Activated T-cell treated with anti-CD3 and anti-CD28 coated beads, Interleukin-2, amount 50 U/mL, for 24 hours (primary cell): ENCODE measurements at regions not wholly inside any gene's neighbourhood (a gene's known extent, or its start where the extent isn't known, plus 50 kb on each side); places are given as distances from the start of the nearest gene placed in this dataset.
"Not testable (repeated sequence)": the region's sequence is repeated elsewhere in the genome, so short reads cannot be mapped to it uniquely, and the experiment has no call there.

ENCODE experiments used
- DNase-seq: peaks from one replicate; pipeline ENCODE4 v3.0.0-alpha.2; 2020
- H3K27ac Mint-ChIP-seq: 2 replicates; pipeline ENCODE4 v1.8.0; 2020; ENCODE audit warnings: mild to moderate bottlenecking, mixed read lengths
- H3K27me3 Mint-ChIP-seq: 2 replicates; pipeline ENCODE4 v1.8.0; 2020; ENCODE audit warnings: mixed read lengths
- H3K36me3 Mint-ChIP-seq: 2 replicates; pipeline ENCODE4 v1.8.0; 2020; ENCODE audit warnings: low read depth, mixed read lengths
- H3K4me1 Mint-ChIP-seq: 2 replicates; pipeline ENCODE4 v1.8.0; 2020; ENCODE audit warnings: low read depth, mixed read lengths
- H3K4me3 Mint-ChIP-seq: 2 replicates; pipeline ENCODE4 v1.8.0; 2020; ENCODE audit warnings: mild to moderate bottlenecking, moderate library complexity, mixed read lengths
- H3K9me3 Mint-ChIP-seq: 2 replicates; pipeline ENCODE4 v1.8.0; 2020; ENCODE audit warnings: mixed read lengths

- Mint-ChIP-seq H3K27me3 (no peaks in the 10 kb centered on the region), H3K4me1 (no peaks in the 10 kb centered on the region), H3K27ac (no peak overlapping the region), H3K36me3 (no peaks in the 10 kb centered on the region), H3K4me3 (no peak overlapping the region), H3K9me3 (peaks cover 7% of the 10 kb centered on the region)
- no peak for DNase-seq
Observed at GRCh38 chr9:65400886-65401285, 115.9 kb upstream of the FOXD4L5 start.

GRCh38 chr9:65397763-65398719 lies 113.0 kb upstream of the FOXD4L5 start:
- H3K27me3 Mint-ChIP-seq, H3K36me3 Mint-ChIP-seq, DNase-seq, H3K4me1 Mint-ChIP-seq, H3K4me3 Mint-ChIP-seq, H3K27ac Mint-ChIP-seq, H3K9me3 Mint-ChIP-seq: not testable (repeated sequence)

GRCh38 chr9:65397226-65397625 lies 112.2 kb upstream of the FOXD4L5 start:
- H3K27ac Mint-ChIP-seq, H3K36me3 Mint-ChIP-seq, H3K9me3 Mint-ChIP-seq, DNase-seq, H3K27me3 Mint-ChIP-seq, H3K4me3 Mint-ChIP-seq, H3K4me1 Mint-ChIP-seq: not testable (repeated sequence)

- not testable (repeated sequence) for H3K36me3 Mint-ChIP-seq, H3K4me1 Mint-ChIP-seq, H3K9me3 Mint-ChIP-seq, H3K27me3 Mint-ChIP-seq, DNase-seq, H3K4me3 Mint-ChIP-seq, H3K27ac Mint-ChIP-seq
Observed at GRCh38 chr9:65396601-65397000, 111.6 kb upstream of the FOXD4L5 start.

GRCh38 chr9:65395789-65396188 lies 110.8 kb upstream of the FOXD4L5 start:
- not testable (repeated sequence) for H3K4me1 Mint-ChIP-seq, H3K27ac Mint-ChIP-seq, DNase-seq, H3K36me3 Mint-ChIP-seq, H3K27me3 Mint-ChIP-seq, H3K4me3 Mint-ChIP-seq, H3K9me3 Mint-ChIP-seq

GRCh38 chr9:65395121-65395520 lies 110.1 kb upstream of the FOXD4L5 start:
- H3K27ac Mint-ChIP-seq, H3K27me3 Mint-ChIP-seq, H3K9me3 Mint-ChIP-seq, H3K4me1 Mint-ChIP-seq, H3K4me3 Mint-ChIP-seq, DNase-seq, H3K36me3 Mint-ChIP-seq: not testable (repeated sequence)

GRCh38 chr9:65393111-65393810 lies 108.3 kb upstream of the FOXD4L5 start:
- H3K36me3 Mint-ChIP-seq, H3K4me3 Mint-ChIP-seq: not testable (repeated sequence)

GRCh38 chr9:65392611-65393010 lies 107.6 kb upstream of the FOXD4L5 start:
- not testable (repeated sequence) for H3K4me3 Mint-ChIP-seq, H3K36me3 Mint-ChIP-seq, H3K27me3 Mint-ChIP-seq, H3K27ac Mint-ChIP-seq, H3K9me3 Mint-ChIP-seq, DNase-seq, H3K4me1 Mint-ChIP-seq

More at GRCh38 chr9:65393111-65393810, 108.3 kb upstream of the FOXD4L5 start:
- H3K27ac Mint-ChIP-seq, H3K27me3 Mint-ChIP-seq, DNase-seq, H3K4me1 Mint-ChIP-seq: not testable (repeated sequence)
- peaks cover 12% of the 10 kb centered on the region for H3K9me3 Mint-ChIP-seq

GRCh38 chr9:65389710-65390109 lies 104.7 kb upstream of the FOXD4L5 start:
- not testable (repeated sequence) for H3K27me3 Mint-ChIP-seq, DNase-seq, H3K27ac Mint-ChIP-seq, H3K4me1 Mint-ChIP-seq, H3K4me3 Mint-ChIP-seq, H3K36me3 Mint-ChIP-seq
- H3K9me3 Mint-ChIP-seq: peaks cover 11% of the 10 kb centered on the region

GRCh38 chr9:65389216-65389615 lies 104.2 kb upstream of the FOXD4L5 start:
- H3K4me3 Mint-ChIP-seq, H3K27ac Mint-ChIP-seq, H3K27me3 Mint-ChIP-seq, H3K4me1 Mint-ChIP-seq, DNase-seq, H3K36me3 Mint-ChIP-seq: not testable (repeated sequence)
- H3K9me3 Mint-ChIP-seq: peaks cover 11% of the 10 kb centered on the region

- peak; percentile 80 for DNase-seq
- H3K27me3 Mint-ChIP-seq, H3K36me3 Mint-ChIP-seq, H3K4me1 Mint-ChIP-seq: not testable (repeated sequence)
- peaks cover 15% of the 10 kb centered on the region for H3K9me3 Mint-ChIP-seq
- peak overlapping the region; percentile 66 for H3K4me3 Mint-ChIP-seq
- H3K27ac Mint-ChIP-seq: peak overlapping the region; percentile 40
Observed at GRCh38 chr9:65386699-65387098, 101.7 kb upstream of the FOXD4L5 start.

- not testable (repeated sequence) for H3K4me3 Mint-ChIP-seq, H3K4me1 Mint-ChIP-seq, DNase-seq, H3K36me3 Mint-ChIP-seq, H3K27ac Mint-ChIP-seq, H3K27me3 Mint-ChIP-seq
- H3K9me3 Mint-ChIP-seq: peaks cover 15% of the 10 kb centered on the region
Observed at GRCh38 chr9:65386191-65386590, 101.2 kb upstream of the FOXD4L5 start.

GRCh38 chr9:65385655-65386024 lies 100.6 kb upstream of the FOXD4L5 start:
- H3K27ac Mint-ChIP-seq, H3K4me3 Mint-ChIP-seq, H3K4me1 Mint-ChIP-seq, H3K36me3 Mint-ChIP-seq, DNase-seq, H3K27me3 Mint-ChIP-seq: not testable (repeated sequence)
- H3K9me3 Mint-ChIP-seq: peaks cover 11% of the 10 kb centered on the region

GRCh38 chr9:65384759-65385654 lies 100.0 kb upstream of the FOXD4L5 start:
- H3K4me3 Mint-ChIP-seq, H3K27me3 Mint-ChIP-seq, H3K4me1 Mint-ChIP-seq, H3K36me3 Mint-ChIP-seq, H3K27ac Mint-ChIP-seq: not testable (repeated sequence)
- DNase-seq: peak; percentile 34
- H3K9me3 Mint-ChIP-seq: peaks cover 11% of the 10 kb centered on the region
